GM19043 (cell line): ENCODE measurements at regions not wholly inside any gene's neighbourhood (a gene's known extent, or its start where the extent isn't known, plus 50 kb on each side); places are given as distances from the start of the nearest gene placed in this dataset.

Experiments
- ATAC-seq: cut with Tn5 transposase; IDR thresholded peaks from one replicate; pipeline ENCODE4 v1.9.1; 2021; ENCODE audit warnings: low read depth; ENCODE audit not compliant: unreplicated experiment

GRCh38 chr4:138672393-138672976 is 343.1 kb upstream of the NOCT start:
- ATAC-seq, result no peak

GRCh38 chr4:138671606-138672084 is 343.9 kb upstream of the NOCT start:
- ATAC-seq, result no peak

GRCh38 chr4:138671106-138671505 is 344.5 kb upstream of the NOCT start:
- ATAC-seq, result no peak

- no peak for ATAC-seq
These were observed 344.9 kb upstream of the NOCT start for GRCh38 chr4:138670681-138671080.

- ATAC-seq, result no peak
These were observed 345.9 kb upstream of the NOCT start for GRCh38 chr4:138669479-138670315.

GRCh38 chr4:138668309-138668708 is 347.3 kb upstream of the NOCT start:
- no peak for ATAC-seq

- no peak for ATAC-seq
These were observed 349.2 kb upstream of the NOCT start for GRCh38 chr4:138666366-138666765.

- no peak for ATAC-seq
These were observed 349.7 kb upstream of the NOCT start for GRCh38 chr4:138665851-138666250.

GRCh38 chr4:138663883-138664282 is 351.7 kb upstream of the NOCT start:
- ATAC-seq, result no peak

GRCh38 chr4:138659812-138660316 is 355.7 kb upstream of the NOCT start:
- no peak for ATAC-seq

GRCh38 chr4:138659037-138659811 is 356.4 kb upstream of the NOCT start:
- no peak for ATAC-seq

GRCh38 chr4:138658518-138658917 is 357.1 kb upstream of the NOCT start:
- ATAC-seq, result no peak

GRCh38 chr4:138656990-138657389 is 358.6 kb upstream of the NOCT start:
- no peak for ATAC-seq

- ATAC-seq, result no peak
These were observed 359.6 kb upstream of the NOCT start for GRCh38 chr4:138655985-138656384.

- no peak for ATAC-seq
These were observed 360.3 kb upstream of the NOCT start for GRCh38 chr4:138655286-138655685.

GRCh38 chr4:138650929-138651448 is 364.6 kb upstream of the NOCT start:
- ATAC-seq, result no peak

GRCh38 chr4:138650495-138650894 is 365.1 kb upstream of the NOCT start:
- no peak for ATAC-seq

GRCh38 chr4:138647433-138647832 is 368.1 kb upstream of the NOCT start:
- no peak for ATAC-seq

GRCh38 chr4:138646383-138646782 is 369.2 kb upstream of the NOCT start:
- ATAC-seq, result no peak

- no peak for ATAC-seq
These were observed 370.3 kb upstream of the NOCT start for GRCh38 chr4:138645289-138645688.

- no peak for ATAC-seq
These were observed 371.3 kb upstream of the NOCT start for GRCh38 chr4:138644322-138644721.
